A549 (cell line): ENCODE measurements at regions not wholly inside any gene's neighbourhood (a gene's known extent, or its start where the extent isn't known, plus 50 kb on each side); places are given as distances from the start of the nearest gene placed in this dataset.

ENCODE experiments used
- BHLHE40 ChIP-seq: IDR thresholded peaks from 2 replicates; pipeline ENCODE4 v1.6.1; 2012; ENCODE audit warnings: low read depth, low read length, inconsistent platforms
- HDAC2 ChIP-seq: fragments of 200-600 bp; sonication (generic); IDR thresholded peaks from 2 replicates; pipeline ENCODE4 v1.6.1; 2016
- HOXA7 ChIP-seq: fragments of 250-450 bp; sonication (Bioruptor Pico); IDR thresholded peaks from 2 replicates; pipeline ENCODE4 v1.5.0; 2020; ENCODE audit warnings: mild to moderate bottlenecking, moderate library complexity
- TF ChIP-seq, protein P1 (sequence below): fragments of >200 bp; sonication (Bioruptor Twin); formaldehyde crosslinking; IDR thresholded peaks from 3 replicates; pipeline ENCODE4 v1.5.1; 2016
- TF ChIP-seq, protein P2 (sequence below): fragments of 200-600 bp; sonication (generic); IDR thresholded peaks from 2 replicates; pipeline ENCODE4 v1.6.1; 2016; ENCODE audit warnings: antibody characterized with exemption, mild to moderate bottlenecking, moderate library complexity

DNA sequence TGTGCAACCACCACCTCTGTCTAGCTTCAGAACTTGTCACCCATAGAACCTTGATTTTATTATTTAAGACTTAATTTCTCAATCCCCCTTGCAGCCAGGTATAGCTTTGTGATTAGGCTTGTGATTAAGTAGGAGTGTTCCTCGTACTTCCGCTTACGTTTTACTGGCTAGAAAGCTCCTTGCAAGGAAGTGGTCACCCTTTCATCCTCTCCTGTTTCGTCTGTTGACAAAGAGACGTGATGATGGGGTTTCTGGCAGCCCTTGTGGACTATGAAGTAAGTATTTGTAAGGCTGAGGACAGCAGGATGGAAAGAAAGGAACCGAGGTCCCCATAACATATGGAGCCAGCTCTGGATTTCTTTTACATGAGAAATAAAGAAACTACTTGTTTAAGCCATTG is 86.5 kb upstream of the KDM7A start:
- TF ChIP-seq, protein P1, sequence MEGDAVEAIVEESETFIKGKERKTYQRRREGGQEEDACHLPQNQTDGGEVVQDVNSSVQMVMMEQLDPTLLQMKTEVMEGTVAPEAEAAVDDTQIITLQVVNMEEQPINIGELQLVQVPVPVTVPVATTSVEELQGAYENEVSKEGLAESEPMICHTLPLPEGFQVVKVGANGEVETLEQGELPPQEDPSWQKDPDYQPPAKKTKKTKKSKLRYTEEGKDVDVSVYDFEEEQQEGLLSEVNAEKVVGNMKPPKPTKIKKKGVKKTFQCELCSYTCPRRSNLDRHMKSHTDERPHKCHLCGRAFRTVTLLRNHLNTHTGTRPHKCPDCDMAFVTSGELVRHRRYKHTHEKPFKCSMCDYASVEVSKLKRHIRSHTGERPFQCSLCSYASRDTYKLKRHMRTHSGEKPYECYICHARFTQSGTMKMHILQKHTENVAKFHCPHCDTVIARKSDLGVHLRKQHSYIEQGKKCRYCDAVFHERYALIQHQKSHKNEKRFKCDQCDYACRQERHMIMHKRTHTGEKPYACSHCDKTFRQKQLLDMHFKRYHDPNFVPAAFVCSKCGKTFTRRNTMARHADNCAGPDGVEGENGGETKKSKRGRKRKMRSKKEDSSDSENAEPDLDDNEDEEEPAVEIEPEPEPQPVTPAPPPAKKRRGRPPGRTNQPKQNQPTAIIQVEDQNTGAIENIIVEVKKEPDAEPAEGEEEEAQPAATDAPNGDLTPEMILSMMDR, result no peak
- TF ChIP-seq HDAC2 (no peak), HOXA7 (CRISPR knock-in tag) (no peak), BHLHE40 (no peak)
- TF ChIP-seq, protein P2, sequence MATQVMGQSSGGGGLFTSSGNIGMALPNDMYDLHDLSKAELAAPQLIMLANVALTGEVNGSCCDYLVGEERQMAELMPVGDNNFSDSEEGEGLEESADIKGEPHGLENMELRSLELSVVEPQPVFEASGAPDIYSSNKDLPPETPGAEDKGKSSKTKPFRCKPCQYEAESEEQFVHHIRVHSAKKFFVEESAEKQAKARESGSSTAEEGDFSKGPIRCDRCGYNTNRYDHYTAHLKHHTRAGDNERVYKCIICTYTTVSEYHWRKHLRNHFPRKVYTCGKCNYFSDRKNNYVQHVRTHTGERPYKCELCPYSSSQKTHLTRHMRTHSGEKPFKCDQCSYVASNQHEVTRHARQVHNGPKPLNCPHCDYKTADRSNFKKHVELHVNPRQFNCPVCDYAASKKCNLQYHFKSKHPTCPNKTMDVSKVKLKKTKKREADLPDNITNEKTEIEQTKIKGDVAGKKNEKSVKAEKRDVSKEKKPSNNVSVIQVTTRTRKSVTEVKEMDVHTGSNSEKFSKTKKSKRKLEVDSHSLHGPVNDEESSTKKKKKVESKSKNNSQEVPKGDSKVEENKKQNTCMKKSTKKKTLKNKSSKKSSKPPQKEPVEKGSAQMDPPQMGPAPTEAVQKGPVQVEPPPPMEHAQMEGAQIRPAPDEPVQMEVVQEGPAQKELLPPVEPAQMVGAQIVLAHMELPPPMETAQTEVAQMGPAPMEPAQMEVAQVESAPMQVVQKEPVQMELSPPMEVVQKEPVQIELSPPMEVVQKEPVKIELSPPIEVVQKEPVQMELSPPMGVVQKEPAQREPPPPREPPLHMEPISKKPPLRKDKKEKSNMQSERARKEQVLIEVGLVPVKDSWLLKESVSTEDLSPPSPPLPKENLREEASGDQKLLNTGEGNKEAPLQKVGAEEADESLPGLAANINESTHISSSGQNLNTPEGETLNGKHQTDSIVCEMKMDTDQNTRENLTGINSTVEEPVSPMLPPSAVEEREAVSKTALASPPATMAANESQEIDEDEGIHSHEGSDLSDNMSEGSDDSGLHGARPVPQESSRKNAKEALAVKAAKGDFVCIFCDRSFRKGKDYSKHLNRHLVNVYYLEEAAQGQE, result no peak
